ENCODE measurements at regions not wholly inside any gene's neighbourhood (a gene's known extent, or its start where the extent isn't known, plus 50 kb on each side); places are given as distances from the start of the nearest gene placed in this dataset.

DNA sequence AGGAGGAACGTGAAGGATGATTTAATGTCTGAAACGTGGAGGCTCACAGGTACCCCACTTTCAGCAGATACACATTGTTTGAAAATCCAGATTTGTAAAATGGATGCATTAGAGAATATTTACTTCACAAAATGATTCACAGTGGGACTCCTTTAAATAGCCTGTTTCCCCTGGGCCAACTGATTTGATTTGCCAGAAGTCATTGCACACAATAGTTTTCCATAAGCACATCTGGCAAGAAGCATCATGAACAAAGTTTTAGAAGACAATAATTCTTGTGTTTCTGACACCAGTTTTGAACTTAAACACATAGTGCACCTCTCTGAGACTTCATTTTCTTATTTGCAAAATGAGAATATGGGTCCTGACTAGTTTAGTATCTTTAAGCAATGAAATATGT is 451.4 kb upstream of the SLC14A2 start:
- DNase-seq (no peak), ATAC-seq (no peak)
- no peak for TF ChIP-seq EZH2 (IDR thresholded peaks at IDR 0.05; ENCODE audit: low read length, unreplicated experiment)
- TF ChIP-seq, protein P1, sequence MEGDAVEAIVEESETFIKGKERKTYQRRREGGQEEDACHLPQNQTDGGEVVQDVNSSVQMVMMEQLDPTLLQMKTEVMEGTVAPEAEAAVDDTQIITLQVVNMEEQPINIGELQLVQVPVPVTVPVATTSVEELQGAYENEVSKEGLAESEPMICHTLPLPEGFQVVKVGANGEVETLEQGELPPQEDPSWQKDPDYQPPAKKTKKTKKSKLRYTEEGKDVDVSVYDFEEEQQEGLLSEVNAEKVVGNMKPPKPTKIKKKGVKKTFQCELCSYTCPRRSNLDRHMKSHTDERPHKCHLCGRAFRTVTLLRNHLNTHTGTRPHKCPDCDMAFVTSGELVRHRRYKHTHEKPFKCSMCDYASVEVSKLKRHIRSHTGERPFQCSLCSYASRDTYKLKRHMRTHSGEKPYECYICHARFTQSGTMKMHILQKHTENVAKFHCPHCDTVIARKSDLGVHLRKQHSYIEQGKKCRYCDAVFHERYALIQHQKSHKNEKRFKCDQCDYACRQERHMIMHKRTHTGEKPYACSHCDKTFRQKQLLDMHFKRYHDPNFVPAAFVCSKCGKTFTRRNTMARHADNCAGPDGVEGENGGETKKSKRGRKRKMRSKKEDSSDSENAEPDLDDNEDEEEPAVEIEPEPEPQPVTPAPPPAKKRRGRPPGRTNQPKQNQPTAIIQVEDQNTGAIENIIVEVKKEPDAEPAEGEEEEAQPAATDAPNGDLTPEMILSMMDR (conservative IDR thresholded peaks at IDR 0.05; ENCODE audit: low read depth, low read length), result no peak
- no peak for TF ChIP-seq EZH2phosphoT487 (IDR thresholded peaks at IDR 0.05; ENCODE audit: borderline replicate concordance, low read length)
- POLR2A ChIA-PET (ENCODE audit: unreplicated experiment), result interaction anchor here (0.6 kb wide), 1 partner anchor 23 kb away, joined by 4 read pairs; no protein-coding TSS in a partner anchor
- no peak overlapping the region for H3K4me3 ChIP-seq (ENCODE audit: low read length)
- no peaks in the 10 kb centered on the region for H4K20me1 ChIP-seq (ENCODE audit: low read length)
- H3K27me3 ChIP-seq (ENCODE audit: low read length), result no peaks in the 10 kb centered on the region
- no peak overlapping the region for H3K9ac ChIP-seq (ENCODE audit: low read length)
- H3K4me2 ChIP-seq (ENCODE audit: low read length), result no peak overlapping the region
- no peak overlapping the region for H3K27ac ChIP-seq (ENCODE audit: low read length)
- no peaks in the 10 kb centered on the region for H3F3A ChIP-seq (ENCODE audit: low read length, unreplicated experiment)
- no peaks in the 10 kb centered on the region for H3K9me3 ChIP-seq (ENCODE audit: low read length)
- intact Hi-C loops (cut with micrococcal nuclease), result no loop called here
- H3K79me2 ChIP-seq (ENCODE audit: low read length), result no peaks in the 10 kb centered on the region
- no TSS peak for BruUV-seq (replicated peaks)
- no peaks in the 10 kb centered on the region for H3K9me2 ChIP-seq (replicated peaks; ENCODE audit: low read length)
- H3K4me1 ChIP-seq (ENCODE audit: insufficient read depth, low read length), result peaks cover 33% of the 10 kb centered on the region
- H2AFZ ChIP-seq (ENCODE audit: low read length), result no peak overlapping the region
- CTCF ChIA-PET, result no interaction called here
- no peaks in the 10 kb centered on the region for H3K36me3 ChIP-seq (ENCODE audit: low read depth, low read length)

DNA sequence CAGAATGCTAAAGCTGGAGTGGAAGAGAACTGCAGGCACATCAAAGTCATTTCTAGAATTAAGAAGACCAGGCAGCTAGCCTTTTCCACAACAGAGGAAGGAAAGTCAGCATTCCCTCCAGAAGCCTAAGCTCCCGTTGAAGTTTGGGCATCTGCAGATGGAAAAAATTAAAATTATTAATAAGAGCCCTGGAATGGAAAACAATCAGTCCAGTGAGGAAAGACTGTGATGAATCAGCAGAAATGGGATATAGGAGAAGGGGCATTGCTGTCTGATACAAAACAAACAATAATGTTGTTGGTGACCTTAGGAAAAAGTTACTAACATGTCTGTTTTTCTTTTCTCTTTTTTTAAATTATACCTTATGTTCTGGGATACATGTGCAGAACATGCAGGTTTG is 450.7 kb upstream of the SLC14A2 start:
- no peak overlapping the region for H3K27ac ChIP-seq (ENCODE audit: low read length)
- no peak for ATAC-seq
- H3K27me3 ChIP-seq (ENCODE audit: low read length), result no peaks in the 10 kb centered on the region
- intact Hi-C loops (cut with micrococcal nuclease), result no loop called here
- H3K9me3 ChIP-seq (ENCODE audit: low read length), result no peaks in the 10 kb centered on the region
- no peaks in the 10 kb centered on the region for H3K79me2 ChIP-seq (ENCODE audit: low read length)
- peaks cover 40% of the 10 kb centered on the region for H3K4me1 ChIP-seq (ENCODE audit: insufficient read depth, low read length)
- no peak overlapping the region for H2AFZ ChIP-seq (ENCODE audit: low read length)
- H3K4me2 ChIP-seq (ENCODE audit: low read length), result no peak overlapping the region
- H3K9me2 ChIP-seq (replicated peaks; ENCODE audit: low read length), result no peaks in the 10 kb centered on the region
- no peaks in the 10 kb centered on the region for H4K20me1 ChIP-seq (ENCODE audit: low read length)
- TF ChIP-seq EZH2 (IDR thresholded peaks at IDR 0.05; ENCODE audit: low read length, unreplicated experiment) (no peak), EZH2phosphoT487 (IDR thresholded peaks at IDR 0.05; ENCODE audit: borderline replicate concordance, low read length) (no peak)
- TF ChIP-seq, protein P1 (conservative IDR thresholded peaks at IDR 0.05; ENCODE audit: low read depth, low read length), result no peak
- no peaks in the 10 kb centered on the region for H3F3A ChIP-seq (ENCODE audit: low read length, unreplicated experiment)
- H3K4me3 ChIP-seq (ENCODE audit: low read length), result no peak overlapping the region
- H3K36me3 ChIP-seq (ENCODE audit: low read depth, low read length), result no peaks in the 10 kb centered on the region
- no peak overlapping the region for H3K9ac ChIP-seq (ENCODE audit: low read length)
- CTCF ChIA-PET, result no interaction called here
- BruUV-seq (replicated peaks), result no TSS peak
- no peak for DNase-seq
- POLR2A ChIA-PET (ENCODE audit: unreplicated experiment), result no interaction called here

DNA sequence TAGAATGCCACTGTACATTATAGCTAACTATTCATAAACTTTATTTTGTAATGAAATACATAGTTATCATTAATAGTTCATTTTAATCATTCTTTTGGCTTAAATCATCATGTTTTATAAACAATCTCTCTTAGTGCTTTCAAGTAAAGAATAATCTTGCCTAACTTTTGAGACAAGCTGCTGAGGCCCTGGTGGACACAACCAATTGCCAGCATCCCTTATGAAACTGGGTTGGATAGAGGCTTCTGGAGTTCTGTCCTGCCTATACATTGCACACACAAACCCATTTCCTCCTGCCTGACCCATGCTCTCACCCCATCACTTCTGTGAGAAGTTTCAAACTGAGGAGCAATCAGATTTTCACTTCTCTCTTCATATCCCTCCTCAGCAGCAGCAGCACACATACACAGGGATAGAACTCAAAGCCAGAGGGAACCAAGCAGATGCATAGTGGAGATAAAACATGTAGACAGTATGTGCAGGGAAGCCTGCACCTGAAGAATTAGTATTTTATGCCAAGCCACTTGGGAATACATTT is 450.0 kb upstream of the SLC14A2 start:
- DNase-seq (no peak), ATAC-seq (no peak)
- TF ChIP-seq EZH2 (IDR thresholded peaks at IDR 0.05; ENCODE audit: low read length, unreplicated experiment), result no peak
- TF ChIP-seq EZH2phosphoT487 (IDR thresholded peaks at IDR 0.05; ENCODE audit: borderline replicate concordance, low read length), result no peak
- TF ChIP-seq, protein P1 (conservative IDR thresholded peaks at IDR 0.05; ENCODE audit: low read depth, low read length), result no peak

More for the DNA sequence above, 450.0 kb upstream of the SLC14A2 start:
- BruUV-seq (replicated peaks), result no TSS peak
- intact Hi-C loops (cut with micrococcal nuclease), result loop anchor here (5.0 kb wide), 1 partner anchor 47 kb away; no protein-coding TSS in a partner anchor
- Histone ChIP-seq H3K4me1 (ENCODE audit: insufficient read depth, low read length) (peaks cover 46% of the 10 kb centered on the region), H3K4me3 (ENCODE audit: low read length) (no peak overlapping the region), H3K9me3 (ENCODE audit: low read length) (no peaks in the 10 kb centered on the region), H3F3A (ENCODE audit: low read length, unreplicated experiment) (no peaks in the 10 kb centered on the region), H3K27me3 (ENCODE audit: low read length) (no peaks in the 10 kb centered on the region), H3K4me2 (ENCODE audit: low read length) (peak overlapping the region; percentile 61; the same call in 1 of the 2 replicates), H3K9me2 (replicated peaks; ENCODE audit: low read length) (no peaks in the 10 kb centered on the region), H3K9ac (ENCODE audit: low read length) (no peak overlapping the region), H3K79me2 (ENCODE audit: low read length) (no peaks in the 10 kb centered on the region), H2AFZ (ENCODE audit: low read length) (no peak overlapping the region), H3K27ac (ENCODE audit: low read length) (peak overlapping the region; percentile 100), H3K36me3 (ENCODE audit: low read depth, low read length) (no peaks in the 10 kb centered on the region), H4K20me1 (ENCODE audit: low read length) (no peaks in the 10 kb centered on the region)
- POLR2A ChIA-PET (ENCODE audit: unreplicated experiment), result no interaction called here
- CTCF ChIA-PET, result no interaction called here

Measured in PC-3 (cell line).